Astrocyte of the cerebellum (primary cell): ENCODE measurements at regions not wholly inside any gene's neighbourhood (a gene's known extent, or its start where the extent isn't known, plus 50 kb on each side); places are given as distances from the start of the nearest gene placed in this dataset.
"Not testable (repeated sequence)": the region's sequence is repeated elsewhere in the genome, so short reads cannot be mapped to it uniquely, and the experiment has no call there.

ENCODE experiments used
- DNase-seq: peaks from one replicate; pipeline ENCODE4 v3.0.0-alpha.2; 2011; ENCODE audit warnings: low read depth
- H3K4me3 ChIP-seq: 2 replicates; pipeline ENCODE4 v1.5.1; 2011; ENCODE audit warnings: mild to moderate bottlenecking, low read depth, low read length, moderate library complexity
- CTCF ChIP-seq: IDR thresholded peaks from 2 replicates; pipeline ENCODE4 v1.5.1; 2012; ENCODE audit warnings: low read length, low read depth, moderate library complexity, mild to moderate bottlenecking; ENCODE audit errors: missing control alignments
- in situ Hi-C: cut with HindIII; loops from 2 replicates; pipeline ENCODE4 v1.10.0; 2017; ENCODE audit warnings: low sequenced_read_pairs

- in situ Hi-C loops: no loop called here
- TF ChIP-seq CTCF: no peak
- no peak overlapping the region for H3K4me3 ChIP-seq
- no peak for DNase-seq
Observed at GRCh38 chr15:81723113-81723651, 322.6 kb downstream of the MEX3B start.

- H3K4me3 ChIP-seq, DNase-seq: not testable (repeated sequence)
- in situ Hi-C loops: loop anchor here (5.0 kb wide), 1 partner anchor 81 kb away; no protein-coding TSS in a partner anchor
Observed at GRCh38 chr15:81716468-81716867, 329.4 kb downstream of the MEX3B start.

GRCh38 chr15:81710328-81710727 is 335.5 kb downstream of the MEX3B start:
- DNase-seq: no peak
- in situ Hi-C loops: no loop called here
- no peak for TF ChIP-seq CTCF
- no peak overlapping the region for H3K4me3 ChIP-seq

GRCh38 chr15:81706816-81707346 is 332.9 kb upstream of the TMC3 start:
- DNase-seq, in situ Hi-C loops, H3K4me3 ChIP-seq: not testable (repeated sequence)

GRCh38 chr15:81705727-81706126 is 331.7 kb upstream of the TMC3 start:
- DNase-seq, H3K4me3 ChIP-seq, in situ Hi-C loops: not testable (repeated sequence)

GRCh38 chr15:81686021-81686420 is 312.0 kb upstream of the TMC3 start:
- no peak for DNase-seq
- in situ Hi-C loops: no loop called here
- no peak for TF ChIP-seq CTCF
- no peak overlapping the region for H3K4me3 ChIP-seq

- TF ChIP-seq CTCF: no peak
- H3K4me3 ChIP-seq: no peak overlapping the region
- no peak for DNase-seq
- in situ Hi-C loops: no loop called here
Observed at GRCh38 chr15:81685237-81685636, 311.2 kb upstream of the TMC3 start.

- DNase-seq: no peak
- in situ Hi-C loops: no loop called here
- no peak overlapping the region for H3K4me3 ChIP-seq
- TF ChIP-seq CTCF: no peak
Observed at GRCh38 chr15:81680829-81681228, 306.8 kb upstream of the TMC3 start.
